RWPE1 (cell line): ENCODE measurements at regions not wholly inside any gene's neighbourhood (a gene's known extent, or its start where the extent isn't known, plus 50 kb on each side); places are given as distances from the start of the nearest gene placed in this dataset.

Experiments
- CTCF ChIA-PET: fragments of 350-600 bp; sonication (Branson Sonifier 250); formaldehyde crosslinking; extraction: SDS; loops from one replicate; lab custom pipeline; 2021; lab: Yijun Ruan, JAX
- POLR2A ChIA-PET: fragments of 400-600 bp; formaldehyde crosslinking; extraction: SDS; loops from one replicate; lab custom pipeline; 2020; ENCODE audit warnings: antibody characterized with exemption; ENCODE audit not compliant: low non-redundant PET; lab: Yijun Ruan, JAX
- DNase-seq: peaks from one replicate; pipeline ENCODE4 v3.0.0; 2012; ENCODE audit warnings: low spot score
- H3K27ac ChIP-seq: fragments of 450-650 bp; 2 replicates; pipeline ENCODE4 v1.5.1; 2017
- TF ChIP-seq, protein P1 (sequence below): fragments of 450-650 bp; conservative IDR thresholded peaks from 2 replicates; pipeline ENCODE4 v1.5.1; 2017; ENCODE audit warnings: low read depth, mild to moderate bottlenecking

DNA sequence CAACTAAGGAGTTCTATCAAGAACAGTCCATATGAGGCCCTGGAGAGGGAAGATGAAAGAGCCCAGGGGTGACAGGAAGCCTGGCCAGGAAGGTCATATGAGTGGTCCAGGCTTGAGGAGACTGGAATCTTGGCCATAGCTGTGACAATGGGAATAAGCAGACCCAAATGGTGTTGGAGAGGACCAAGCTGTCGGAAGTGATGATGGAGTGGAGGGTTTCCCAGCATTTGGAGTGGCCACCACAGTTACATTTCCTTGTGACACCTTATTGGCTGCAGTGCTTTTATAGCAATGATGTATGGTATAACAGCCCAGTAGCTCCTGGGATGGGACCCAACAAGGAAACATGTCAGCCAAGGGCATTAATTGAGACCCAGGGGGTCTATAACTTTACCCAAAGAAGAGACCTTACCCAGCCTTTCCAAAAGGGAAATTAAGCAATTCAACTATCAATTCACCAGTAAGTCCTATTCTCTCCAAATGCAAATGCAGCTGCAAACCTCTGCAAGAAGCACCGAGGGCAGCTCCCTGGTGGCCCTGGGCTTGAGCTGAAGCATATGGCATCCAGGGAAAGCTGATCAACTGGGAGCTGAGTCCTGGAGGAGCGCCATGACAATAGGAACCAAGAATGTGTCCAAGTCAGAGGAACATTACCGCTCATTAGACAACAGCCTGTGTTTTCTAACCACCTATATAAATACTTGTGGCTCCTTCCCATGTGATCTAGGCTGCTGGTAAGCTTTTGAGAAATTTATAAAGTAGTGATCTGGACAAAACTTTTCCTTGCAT, 219.4 kb downstream of the SOD2 start:
- no peak overlapping the region for H3K27ac ChIP-seq
- CTCF ChIA-PET = no interaction called here
- POLR2A ChIA-PET = no interaction called here
- TF ChIP-seq, protein P1, sequence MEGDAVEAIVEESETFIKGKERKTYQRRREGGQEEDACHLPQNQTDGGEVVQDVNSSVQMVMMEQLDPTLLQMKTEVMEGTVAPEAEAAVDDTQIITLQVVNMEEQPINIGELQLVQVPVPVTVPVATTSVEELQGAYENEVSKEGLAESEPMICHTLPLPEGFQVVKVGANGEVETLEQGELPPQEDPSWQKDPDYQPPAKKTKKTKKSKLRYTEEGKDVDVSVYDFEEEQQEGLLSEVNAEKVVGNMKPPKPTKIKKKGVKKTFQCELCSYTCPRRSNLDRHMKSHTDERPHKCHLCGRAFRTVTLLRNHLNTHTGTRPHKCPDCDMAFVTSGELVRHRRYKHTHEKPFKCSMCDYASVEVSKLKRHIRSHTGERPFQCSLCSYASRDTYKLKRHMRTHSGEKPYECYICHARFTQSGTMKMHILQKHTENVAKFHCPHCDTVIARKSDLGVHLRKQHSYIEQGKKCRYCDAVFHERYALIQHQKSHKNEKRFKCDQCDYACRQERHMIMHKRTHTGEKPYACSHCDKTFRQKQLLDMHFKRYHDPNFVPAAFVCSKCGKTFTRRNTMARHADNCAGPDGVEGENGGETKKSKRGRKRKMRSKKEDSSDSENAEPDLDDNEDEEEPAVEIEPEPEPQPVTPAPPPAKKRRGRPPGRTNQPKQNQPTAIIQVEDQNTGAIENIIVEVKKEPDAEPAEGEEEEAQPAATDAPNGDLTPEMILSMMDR = no peak
- no peak for DNase-seq

DNA sequence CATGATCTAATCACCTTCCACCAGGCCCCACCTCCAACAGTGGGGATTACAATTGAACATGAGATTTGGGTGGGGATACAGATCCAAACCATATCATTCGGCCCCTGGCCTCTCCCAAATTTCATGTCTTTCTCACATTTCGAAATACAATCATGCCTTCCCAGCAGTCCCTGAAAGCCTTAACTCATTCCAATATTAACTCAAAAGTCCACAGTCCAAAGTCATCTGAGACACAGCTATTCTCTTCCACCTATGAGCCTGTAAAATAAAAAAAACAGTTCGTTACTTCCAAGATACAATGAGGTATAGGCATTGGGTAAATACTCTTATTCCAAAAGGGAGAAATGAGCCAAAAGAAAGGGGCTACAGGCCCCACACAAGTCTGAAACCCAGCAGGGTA, 222.6 kb downstream of the SOD2 start:
- DNase-seq = no peak
- TF ChIP-seq, protein P1 = no peak
- no peak overlapping the region for H3K27ac ChIP-seq
- POLR2A ChIA-PET = no interaction called here
- CTCF ChIA-PET = no interaction called here

DNA sequence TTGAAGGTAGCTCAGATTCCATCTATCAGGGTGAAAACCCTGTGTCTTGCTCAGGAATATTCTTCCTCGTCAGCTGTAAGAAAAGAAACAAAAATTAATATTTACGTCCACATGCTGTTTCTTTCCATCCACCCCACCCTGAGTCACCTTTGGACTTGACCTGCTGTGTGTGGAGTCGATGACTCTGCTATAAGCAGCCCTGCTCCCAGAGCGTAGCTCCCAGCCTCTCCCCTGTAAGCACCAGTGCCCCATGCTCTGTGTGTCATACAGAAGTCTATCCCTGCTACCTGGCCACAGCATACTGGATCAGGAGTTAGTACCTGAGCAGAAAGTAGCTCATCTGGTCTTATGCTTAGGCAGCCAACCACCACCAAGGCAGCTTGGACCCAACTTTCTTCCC, 223.6 kb downstream of the SOD2 start:
- TF ChIP-seq, protein P1 = no peak
- no peak for DNase-seq
- no peak overlapping the region for H3K27ac ChIP-seq

DNA sequence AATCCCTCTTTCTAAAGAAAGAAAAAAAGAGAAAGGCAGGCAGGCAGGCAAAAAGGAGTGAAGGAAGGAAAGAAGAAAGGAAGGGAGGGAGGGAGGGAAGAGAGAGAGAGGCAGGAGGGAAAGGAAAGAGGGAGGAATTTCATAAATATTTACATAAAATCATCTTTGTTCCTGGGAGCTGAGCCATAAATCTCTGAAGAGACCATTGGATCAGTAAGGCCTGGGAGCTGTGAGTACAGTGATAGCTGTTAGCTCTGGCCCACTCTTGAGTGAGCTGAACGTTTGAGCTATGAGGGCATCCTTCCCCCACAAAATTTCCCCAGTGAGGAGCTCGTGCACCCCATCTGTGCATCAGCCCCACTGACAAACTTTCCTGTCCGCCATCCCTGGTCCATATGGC, 224.0 kb downstream of the SOD2 start:
- no peak overlapping the region for H3K27ac ChIP-seq
- DNase-seq = no peak
- ChIA-PET CTCF (no interaction called here), POLR2A (no interaction called here)
- TF ChIP-seq, protein P1 = no peak

More for the DNA sequence above, 223.6 kb downstream of the SOD2 start:
- ChIA-PET CTCF (no interaction called here), POLR2A (no interaction called here)

DNA sequence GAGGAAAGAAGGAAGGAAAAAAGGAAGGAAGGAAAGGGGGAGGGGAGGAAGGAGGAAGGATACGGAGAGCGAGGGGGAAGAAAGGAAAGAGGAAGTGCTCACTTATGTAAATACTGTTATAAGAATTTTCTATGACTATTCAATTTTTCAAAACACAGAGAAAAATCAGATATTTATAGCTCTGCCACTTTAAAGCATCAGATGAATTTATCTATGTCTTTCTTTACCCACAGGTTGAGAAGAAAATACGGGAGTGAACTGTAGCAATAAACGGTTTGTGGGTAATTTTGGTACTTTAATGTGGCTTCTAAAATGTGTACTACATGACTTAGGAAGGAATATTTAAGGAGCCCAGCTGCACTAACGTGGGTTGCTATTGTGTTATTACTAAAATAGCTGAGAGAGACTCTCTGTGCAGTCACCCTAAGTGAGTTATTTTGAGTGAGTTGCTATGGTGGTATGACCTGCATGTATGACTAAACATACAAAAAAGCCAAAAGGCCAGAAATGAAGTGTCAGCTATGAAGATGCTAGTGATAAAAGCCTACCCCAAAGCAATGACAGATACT, 225.5 kb downstream of the SOD2 start:
- no peak overlapping the region for H3K27ac ChIP-seq
- ChIA-PET POLR2A (no interaction called here), CTCF (no interaction called here)
- no peak for DNase-seq
- TF ChIP-seq, protein P1 = no peak

DNA sequence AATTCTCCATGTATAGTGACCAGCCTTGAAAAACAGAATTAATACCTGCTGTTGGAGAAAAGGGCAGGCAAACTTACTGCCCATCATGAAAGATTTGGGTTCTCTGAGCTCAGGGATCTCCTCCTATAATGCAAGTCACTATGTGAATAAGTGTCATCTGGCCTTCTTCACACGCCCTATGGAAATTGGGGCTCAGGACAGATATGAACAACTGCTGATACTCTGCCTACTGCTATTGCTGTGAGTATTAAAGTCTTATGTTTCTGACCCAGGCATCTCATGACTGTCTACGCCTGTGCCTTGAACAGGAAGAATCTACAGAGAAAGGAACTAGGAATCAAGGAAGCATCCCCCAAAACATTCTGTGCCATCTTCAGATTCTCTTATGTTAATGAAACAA, 226.1 kb downstream of the SOD2 start:
- H3K27ac ChIP-seq = no peak overlapping the region
- DNase-seq = no peak
- POLR2A ChIA-PET = no interaction called here
- CTCF ChIA-PET = no interaction called here
- TF ChIP-seq, protein P1 = no peak
